Hematopoietic multipotent progenitor cell treated with erythropoietin and hydrocortisone succinate and interleukin-3 and kit ligand, for 17 days (in vitro differentiated cells): ENCODE measurements at regions not wholly inside any gene's neighbourhood (a gene's known extent, or its start where the extent isn't known, plus 50 kb on each side); places are given as distances from the start of the nearest gene placed in this dataset.
"Not testable (repeated sequence)": the region's sequence is repeated elsewhere in the genome, so short reads cannot be mapped to it uniquely, and the experiment has no call there.

Experiments used
- DNase-seq: peaks from one replicate; pipeline ENCODE4 v3.0.0-alpha.2; 2015; ENCODE audit warnings: low spot score

GRCh38 chr12:131418884-131419283, 292.0 kb upstream of the SFSWAP start:
- no peak for DNase-seq

DNA sequence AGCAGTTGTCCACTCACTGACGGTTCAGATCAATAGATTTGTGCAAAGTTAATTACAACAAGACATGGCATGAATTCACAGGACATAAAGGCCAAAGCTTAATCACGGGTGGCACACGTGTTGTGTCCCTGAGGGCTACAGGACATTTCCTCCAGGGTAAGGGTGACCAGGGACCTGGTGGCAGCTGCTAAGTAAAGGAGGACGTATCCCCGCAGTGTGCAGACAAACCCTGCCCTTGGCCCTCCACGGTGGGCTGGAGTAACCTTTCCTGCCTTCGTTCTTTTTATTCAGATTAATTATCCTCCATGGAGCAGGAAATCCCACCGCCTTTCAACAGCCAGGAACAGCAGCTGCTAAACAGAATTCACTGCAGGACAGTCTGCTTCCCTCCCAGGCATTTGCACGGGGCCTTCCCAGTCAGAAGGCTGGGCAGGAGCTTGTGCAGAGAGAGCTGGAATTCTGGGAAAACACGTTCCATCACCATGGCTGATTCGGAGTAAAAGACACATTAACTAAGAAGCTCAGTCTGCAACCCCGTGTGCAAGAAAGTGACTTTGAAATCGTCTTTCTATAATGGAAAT, 289.9 kb upstream of the SFSWAP start:
- no peak for DNase-seq

DNA sequence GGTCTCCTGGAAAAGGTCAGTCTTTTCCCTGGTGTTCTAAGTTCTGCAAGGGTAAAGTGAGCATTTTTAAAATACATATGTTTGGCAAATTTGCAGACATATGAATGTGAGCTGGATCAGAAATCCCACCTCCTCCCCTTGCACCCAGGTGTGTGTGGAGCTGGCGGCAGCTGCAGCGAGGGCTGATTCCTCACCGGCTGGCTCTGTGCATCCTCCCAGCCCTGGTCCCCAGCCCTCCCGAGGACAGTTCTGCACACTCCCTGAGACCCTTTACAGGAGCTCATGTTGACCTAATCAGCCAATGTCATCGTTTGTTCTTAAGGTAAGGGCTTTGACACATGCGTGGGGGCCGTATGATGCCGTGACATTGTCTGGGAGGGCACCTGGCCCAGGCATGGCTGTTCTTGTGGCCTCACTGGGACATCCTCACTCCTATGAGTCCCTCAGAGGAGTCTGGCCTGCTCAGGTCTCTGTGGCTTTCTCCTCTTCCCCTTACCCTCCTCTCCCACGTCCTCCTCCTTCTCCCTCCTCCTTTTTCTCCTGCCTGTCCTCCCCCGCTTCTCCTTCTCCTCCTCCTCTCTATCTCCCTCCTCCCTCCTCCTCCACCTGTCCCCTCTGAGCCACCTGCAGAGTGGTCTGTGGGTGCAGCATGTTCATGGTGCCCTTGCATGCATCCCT, 289.2 kb upstream of the SFSWAP start:
- DNase-seq = no peak

DNA sequence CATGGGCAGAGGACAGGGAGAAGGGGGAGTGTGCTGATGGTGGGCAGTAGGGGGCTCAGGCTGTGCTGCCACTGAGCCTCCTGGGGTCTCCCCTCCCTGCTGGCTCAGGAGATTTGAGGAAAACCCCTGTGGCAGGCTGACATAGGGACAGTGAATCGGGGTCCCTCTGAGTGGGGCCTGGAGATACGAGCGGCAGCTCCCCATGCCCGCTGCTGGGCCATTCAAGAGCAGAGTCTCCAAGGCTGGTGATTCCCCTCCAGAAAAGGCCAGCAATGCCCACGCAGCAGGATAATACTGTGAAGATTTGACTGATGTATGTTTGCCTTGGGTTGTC, 288.7 kb upstream of the SFSWAP start:
- DNase-seq = no peak

- DNase-seq = no peak
Observed at GRCh38 chr12:131422744-131423143, 288.1 kb upstream of the SFSWAP start.

GRCh38 chr12:131424270-131424669, 286.6 kb upstream of the SFSWAP start:
- DNase-seq = no peak

DNA sequence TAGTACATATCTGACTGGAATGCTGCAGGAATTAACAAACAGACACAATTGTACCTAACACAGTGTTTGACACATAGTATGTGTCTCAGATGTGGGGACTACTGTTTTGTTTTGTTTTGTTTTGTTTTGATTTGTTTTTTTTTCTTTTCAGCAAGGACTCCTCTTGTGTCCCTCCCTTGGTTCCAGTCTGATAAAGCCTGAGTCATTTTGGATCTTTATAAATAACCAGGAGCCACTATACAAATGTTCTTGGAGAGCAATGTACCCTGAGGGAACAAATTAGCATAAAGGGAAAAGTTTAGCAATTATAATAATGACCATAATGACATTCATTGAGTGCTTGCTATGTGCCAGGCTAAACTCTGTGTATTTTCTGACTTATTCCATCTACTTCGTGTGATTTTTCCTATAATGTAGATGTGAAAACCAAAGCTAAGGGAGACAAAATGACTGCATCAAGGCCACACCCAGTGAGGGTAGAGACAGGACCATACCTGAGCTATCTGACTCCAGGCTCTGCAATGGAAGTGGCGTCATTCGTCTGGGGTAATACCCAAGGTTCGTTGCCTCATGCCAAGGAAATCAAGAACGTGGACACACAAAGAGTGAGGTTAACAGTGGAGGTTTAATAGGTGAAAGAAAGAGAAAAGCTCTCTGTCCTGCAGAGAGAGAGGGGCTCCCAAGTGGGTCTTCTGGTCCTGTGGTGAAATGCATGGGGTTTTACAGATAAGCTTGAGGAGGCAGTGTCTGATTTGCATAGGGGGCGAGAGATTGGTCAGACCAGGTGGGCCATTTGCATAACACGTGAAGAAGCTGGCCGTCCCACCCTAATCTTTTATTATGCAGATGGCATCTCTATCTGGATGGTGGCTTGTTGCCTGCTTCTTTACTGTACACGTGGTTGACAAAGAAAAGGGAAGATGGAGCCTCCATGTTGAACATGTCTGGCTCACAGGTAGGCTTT, 285.5 kb upstream of the SFSWAP start:
- no peak for DNase-seq

DNA sequence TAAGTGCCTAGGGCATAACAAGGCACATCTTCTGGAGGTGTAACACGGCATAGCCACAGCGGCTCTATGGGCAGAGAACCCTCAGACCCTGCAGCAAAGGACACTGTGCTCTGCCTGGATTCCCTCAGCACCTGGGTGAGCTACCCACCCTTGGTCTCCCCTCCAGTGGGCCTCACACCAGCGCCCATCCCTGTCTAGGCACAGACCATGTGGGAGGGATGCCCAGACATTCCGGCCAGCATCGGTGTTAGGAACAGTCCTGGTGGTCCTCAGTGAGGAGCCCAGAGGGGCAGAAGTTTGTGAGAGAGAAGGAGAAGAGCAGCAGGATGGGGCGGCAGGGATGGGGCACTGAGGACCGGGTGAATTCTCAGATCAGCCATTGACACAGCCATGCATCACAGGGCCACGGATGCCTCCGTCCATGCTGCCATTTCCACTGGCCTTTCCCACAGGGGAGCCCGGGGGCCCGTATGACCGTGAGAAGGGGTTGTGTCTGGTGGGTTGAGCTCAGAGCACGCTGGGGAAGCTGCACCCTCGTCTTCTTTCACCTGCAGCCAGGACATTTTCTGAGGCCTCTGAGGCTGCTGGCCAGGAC, 282.7 kb upstream of the SFSWAP start:
- no peak for DNase-seq

GRCh38 chr12:131429221-131429620, 281.7 kb upstream of the SFSWAP start:
- DNase-seq = not testable (repeated sequence)

GRCh38 chr12:131429697-131430096, 281.2 kb upstream of the SFSWAP start:
- not testable (repeated sequence) for DNase-seq

- no peak for DNase-seq
Observed at GRCh38 chr12:131430158-131430742, 280.6 kb upstream of the SFSWAP start.

- not testable (repeated sequence) for DNase-seq
Observed at GRCh38 chr12:131431126-131431655, 279.7 kb upstream of the SFSWAP start.

DNA sequence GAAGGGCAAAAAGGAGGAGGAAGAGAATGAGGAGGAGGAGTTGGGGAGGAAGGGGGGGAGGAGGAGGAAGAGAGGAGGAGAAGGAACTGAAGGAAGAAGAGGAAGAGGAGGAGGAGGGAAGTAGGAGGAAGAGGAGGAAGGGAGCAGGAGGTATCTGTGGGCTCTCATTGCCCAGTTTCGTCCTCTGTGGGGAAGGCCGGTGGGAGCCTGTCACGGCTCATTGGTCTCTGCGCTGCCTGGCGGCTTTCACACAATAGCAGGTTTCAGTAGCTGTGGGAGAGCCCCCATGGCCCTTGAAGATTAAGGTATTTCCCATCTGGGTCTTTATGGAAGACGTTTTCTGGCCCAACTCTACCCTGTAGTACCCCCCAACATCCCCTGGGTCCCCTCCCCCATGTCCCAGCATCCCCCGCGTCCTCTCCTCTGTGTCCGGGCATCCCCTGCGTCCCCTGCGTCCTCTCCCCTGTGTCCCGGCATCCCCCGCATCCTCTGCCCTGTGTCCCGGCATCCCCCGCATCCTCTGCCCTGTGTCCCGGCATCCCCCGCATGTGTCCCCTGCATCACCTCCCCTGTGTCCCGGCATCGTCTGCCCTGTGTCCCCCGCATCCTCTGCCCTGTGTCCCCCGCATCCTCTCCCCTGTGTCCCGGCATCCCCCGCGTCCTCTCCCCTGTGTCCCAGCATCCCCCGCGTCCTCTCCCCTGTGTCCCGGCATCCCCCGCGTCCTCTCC, 278.2 kb upstream of the SFSWAP start:
- DNase-seq = no peak

GRCh38 chr12:131434208-131435125, 276.4 kb upstream of the SFSWAP start:
- DNase-seq = no peak

DNA sequence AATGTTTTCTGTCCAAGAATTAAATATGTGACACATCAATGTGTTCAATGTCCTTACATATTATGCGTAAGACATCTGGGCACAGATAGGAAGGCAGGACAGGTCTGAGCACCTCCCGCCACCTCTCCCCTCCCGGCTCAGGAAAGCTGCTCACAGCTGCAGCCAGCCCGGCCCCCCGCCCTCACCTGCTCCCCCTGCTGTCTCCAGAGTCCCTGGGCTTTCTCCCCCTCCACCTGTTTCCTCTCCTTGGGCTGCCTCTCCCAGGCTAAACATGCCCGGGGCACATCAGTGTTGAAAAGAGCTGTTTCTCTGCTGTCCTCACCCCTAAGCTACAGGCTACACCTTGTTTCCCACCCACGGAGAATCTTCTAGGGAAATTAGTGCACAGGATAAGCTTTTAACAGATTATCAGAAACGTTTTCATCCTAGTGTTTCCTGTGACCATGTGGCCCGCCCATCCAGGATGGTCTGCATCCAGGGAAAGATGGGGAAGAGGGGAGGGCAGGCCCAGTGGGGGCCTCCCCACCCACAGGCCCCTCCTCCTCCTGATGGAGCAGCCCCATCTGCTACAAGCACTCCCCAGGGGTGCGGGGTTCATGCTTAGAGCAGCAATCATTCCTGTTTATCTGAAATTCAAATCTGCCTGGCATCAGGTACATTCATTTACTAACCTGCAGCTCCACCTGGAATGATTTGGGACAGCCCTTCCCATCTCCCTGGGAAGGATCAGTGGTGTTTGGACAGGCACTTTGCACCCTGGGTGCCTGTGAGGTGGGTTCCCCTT, 273.8 kb upstream of the SFSWAP start:
- DNase-seq = no peak

GRCh38 chr12:131437706-131438492, 273.0 kb upstream of the SFSWAP start:
- DNase-seq = no peak

- not testable (repeated sequence) for DNase-seq
Observed at GRCh38 chr12:131438493-131438835, 272.4 kb upstream of the SFSWAP start.

- no peak for DNase-seq
Observed at GRCh38 chr12:131438881-131439280, 272.0 kb upstream of the SFSWAP start.

DNA sequence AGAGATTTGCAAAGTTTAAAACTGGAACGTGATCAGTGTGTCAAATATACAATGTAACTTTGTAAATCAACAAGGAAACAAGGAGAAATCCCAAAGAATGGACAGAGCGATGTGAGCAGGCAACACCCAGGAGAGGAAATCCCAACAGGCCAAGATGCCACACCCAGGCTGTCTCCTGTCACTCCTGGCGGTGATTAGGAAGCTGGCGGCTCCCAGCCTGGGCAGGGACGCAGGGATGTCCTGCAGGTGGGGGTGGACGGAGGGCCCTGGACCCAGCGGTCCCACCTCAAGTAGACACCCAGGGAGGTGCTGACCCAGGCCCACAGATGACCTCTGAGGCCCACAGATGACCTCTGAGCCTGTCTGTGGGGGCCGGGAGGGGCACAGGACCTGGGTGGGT, 271.1 kb upstream of the SFSWAP start:
- not testable (repeated sequence) for DNase-seq
